GM04504 (cell line): ENCODE measurements at regions not wholly inside any gene's neighbourhood (a gene's known extent, or its start where the extent isn't known, plus 50 kb on each side); places are given as distances from the start of the nearest gene placed in this dataset.
A peak's percentile ranks its signal among the peaks of the same experiment; 100 is the strongest.

Experiments used
- DNase-seq: peaks from one replicate; pipeline ENCODE4 v3.0.0-alpha.2; 2012; ENCODE audit warnings: low read depth

- DNase-seq, result no peak
Observed at GRCh38 chr2:168338803-168339437, 91.5 kb upstream of the STK39 start.

DNA sequence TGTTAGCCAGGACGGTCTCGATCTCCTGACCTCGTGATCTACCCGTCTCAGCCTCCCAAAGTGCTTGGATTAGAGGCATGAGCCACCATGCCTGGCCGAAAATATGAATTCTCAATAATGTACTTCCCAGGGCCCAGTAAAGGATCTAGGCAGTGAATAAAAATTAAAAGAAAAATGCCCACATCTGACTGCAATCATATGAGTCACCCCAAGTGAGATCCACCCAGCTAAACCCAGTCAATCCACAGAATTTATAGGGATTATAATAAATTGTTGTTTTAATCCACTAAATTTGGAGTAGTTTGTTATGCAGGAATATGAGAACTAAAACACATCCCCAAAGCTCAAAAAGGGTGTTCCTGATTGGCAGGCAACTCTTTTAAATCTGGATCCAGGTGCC lies 93.5 kb upstream of the STK39 start:
- no peak for DNase-seq

- DNase-seq, result no peak
Observed at GRCh38 chr2:168343586-168343985, 96.2 kb upstream of the STK39 start.

- DNase-seq, result no peak
Observed at GRCh38 chr2:168344706-168345105, 97.3 kb upstream of the STK39 start.

GRCh38 chr2:168345601-168346000 lies 98.2 kb upstream of the STK39 start:
- DNase-seq, result no peak

- DNase-seq, result peak; percentile 40
Observed at GRCh38 chr2:168346725-168347477, 99.5 kb upstream of the STK39 start.

DNA sequence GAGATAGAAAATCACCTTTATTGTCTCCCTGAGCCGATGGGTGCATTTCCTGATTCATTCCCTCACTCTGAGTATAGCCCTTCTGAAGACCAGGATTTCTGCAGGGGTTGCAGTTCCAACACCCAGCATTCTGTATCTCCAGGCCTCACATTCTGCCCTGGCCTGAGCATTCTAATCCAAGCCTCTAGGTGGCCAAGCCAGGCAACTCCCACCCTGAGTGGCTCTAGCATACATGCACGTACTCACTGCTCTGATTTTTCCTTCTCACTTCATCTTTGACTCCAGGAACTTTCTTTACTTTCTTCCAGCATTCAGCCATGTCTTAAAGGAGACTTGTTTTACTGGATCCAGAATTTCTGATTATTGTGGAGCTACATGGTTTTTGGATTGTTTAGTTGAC lies 100.7 kb upstream of the STK39 start:
- DNase-seq, result no peak

GRCh38 chr2:168350380-168350779 lies 103.0 kb upstream of the STK39 start:
- DNase-seq, result no peak

DNA sequence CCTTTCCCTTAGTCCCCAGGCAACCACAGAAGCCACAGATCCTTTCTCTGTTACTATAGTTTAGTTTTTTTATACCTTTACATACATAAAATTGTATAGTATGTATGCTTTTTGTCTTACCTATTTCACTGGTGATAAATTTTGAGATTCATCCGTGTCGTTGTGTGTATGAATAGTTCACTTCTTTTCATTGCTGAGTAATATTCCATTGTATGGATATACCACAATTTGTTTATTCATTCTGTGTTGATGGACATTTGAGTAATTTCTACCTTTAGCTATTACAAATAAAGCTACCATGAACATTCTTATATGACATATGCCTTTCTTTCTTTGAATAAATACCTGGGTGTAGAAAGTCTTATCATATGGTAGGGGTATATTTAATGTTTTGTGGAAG lies 102.8 kb upstream of the CERS6 start:
- no peak for DNase-seq

GRCh38 chr2:168354499-168354898 lies 101.6 kb upstream of the CERS6 start:
- no peak for DNase-seq

GRCh38 chr2:168355121-168355520 lies 101.0 kb upstream of the CERS6 start:
- no peak for DNase-seq

DNA sequence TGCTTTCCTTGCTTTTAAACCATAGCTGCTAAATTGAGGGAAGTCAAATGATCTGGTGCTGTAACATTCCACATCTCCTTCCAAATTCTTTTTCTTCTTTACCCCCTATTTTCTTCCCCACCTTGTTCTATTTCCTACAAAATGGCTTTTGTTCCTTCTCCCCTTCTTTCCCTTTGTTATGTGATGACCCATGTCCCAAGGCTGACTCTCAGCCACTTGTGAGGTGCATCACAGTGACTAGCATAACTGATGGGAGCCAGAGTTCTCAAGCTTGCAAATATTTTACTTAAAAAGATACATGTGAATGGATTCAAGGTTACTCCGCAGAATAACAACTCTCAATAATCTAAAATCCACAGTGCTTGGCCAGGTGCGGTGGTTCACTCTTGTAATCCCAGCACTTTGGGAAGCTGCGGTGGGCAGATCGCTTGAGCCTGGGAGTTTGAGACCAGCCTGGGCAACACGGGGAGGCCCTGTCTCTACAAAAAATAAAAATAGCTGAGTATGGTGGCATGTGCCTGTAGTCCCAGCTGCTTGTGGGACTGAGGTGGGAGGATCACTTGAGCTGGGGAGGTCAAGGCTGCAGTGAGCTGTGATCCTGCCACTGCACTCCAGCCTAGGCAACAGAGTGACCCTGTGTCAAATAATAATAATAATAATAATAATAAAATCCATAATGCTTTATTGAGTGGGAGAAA lies 100.1 kb upstream of the CERS6 start:
- no peak for DNase-seq

DNA sequence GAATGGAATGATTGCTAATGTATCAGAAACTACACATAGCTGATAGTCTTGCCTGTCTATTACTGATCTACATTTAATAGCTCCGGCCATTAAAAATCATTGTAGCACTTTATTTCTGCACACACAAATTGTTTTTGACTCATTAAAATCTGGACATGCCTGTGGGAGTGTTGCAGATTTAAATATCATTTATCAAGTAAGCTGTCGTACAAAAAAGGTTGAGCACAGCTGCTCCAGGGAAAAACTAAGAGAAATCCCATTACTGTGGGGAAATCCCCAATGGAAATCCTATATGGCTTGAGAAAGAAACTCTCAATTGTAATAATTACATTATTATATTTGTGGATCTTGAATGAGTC lies 99.6 kb upstream of the CERS6 start:
- DNase-seq, result no peak

GRCh38 chr2:168357797-168358472 lies 98.1 kb upstream of the CERS6 start:
- no peak for DNase-seq

DNA sequence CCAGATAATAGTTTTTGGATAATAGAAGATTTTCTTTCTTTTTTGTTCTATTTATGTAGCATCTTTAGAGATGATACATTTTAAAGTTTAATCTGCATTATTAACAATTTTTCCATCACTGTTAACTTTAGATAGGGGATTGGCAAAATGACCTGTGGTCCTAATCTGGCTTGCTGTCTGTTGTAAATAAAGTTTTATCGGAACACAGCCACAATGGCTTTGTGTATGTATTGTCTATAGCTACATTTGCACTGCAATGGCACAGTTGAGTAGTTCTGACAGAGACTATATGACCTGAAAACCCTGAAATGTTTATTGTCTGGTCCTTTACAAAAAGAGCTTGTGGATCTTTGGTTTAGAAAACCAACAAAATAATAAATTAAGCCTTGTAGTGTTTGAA lies 97.0 kb upstream of the CERS6 start:
- DNase-seq, result no peak

DNA sequence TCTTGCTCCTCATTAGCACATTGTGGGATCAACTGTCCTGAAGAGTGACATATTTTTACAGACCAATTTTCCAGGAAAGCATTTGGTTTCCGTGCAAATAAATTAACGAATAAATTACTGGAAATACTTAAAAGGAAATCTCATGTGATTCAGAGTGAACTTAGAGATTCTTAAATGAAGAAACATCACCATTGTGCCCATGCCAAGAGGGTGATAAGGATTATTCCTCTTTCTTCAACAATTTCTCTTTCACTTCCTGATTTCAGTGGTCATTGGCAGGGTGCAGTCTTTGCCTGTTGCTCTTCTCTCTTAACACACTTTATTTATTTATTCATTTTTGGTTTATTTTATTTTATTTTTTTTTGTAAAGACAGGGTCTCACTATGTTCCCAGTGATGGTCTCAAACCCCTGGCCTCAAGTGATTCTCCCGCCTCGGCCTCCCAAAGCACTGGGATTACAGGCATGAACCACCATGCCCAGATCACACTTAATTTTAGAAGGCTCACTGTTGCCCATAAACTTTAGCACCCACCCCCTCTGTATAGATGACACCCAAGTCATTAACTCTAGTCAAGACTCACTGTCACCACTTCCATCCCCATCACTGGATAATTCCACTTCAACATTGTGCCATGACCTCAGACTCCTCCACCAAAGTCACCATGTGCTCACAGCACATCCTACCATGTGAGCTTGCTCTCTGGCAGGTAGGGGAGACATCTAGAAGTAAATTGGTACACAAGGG lies 92.6 kb upstream of the CERS6 start:
- no peak for DNase-seq

- DNase-seq, result no peak
Observed at GRCh38 chr2:168365094-168365621, 90.9 kb upstream of the CERS6 start.

GRCh38 chr2:168369031-168369430 lies 87.0 kb upstream of the CERS6 start:
- no peak for DNase-seq

GRCh38 chr2:168371273-168372019 lies 84.6 kb upstream of the CERS6 start:
- DNase-seq, result no peak

- no peak for DNase-seq
Observed at GRCh38 chr2:168373468-168373867, 82.6 kb upstream of the CERS6 start.

DNA sequence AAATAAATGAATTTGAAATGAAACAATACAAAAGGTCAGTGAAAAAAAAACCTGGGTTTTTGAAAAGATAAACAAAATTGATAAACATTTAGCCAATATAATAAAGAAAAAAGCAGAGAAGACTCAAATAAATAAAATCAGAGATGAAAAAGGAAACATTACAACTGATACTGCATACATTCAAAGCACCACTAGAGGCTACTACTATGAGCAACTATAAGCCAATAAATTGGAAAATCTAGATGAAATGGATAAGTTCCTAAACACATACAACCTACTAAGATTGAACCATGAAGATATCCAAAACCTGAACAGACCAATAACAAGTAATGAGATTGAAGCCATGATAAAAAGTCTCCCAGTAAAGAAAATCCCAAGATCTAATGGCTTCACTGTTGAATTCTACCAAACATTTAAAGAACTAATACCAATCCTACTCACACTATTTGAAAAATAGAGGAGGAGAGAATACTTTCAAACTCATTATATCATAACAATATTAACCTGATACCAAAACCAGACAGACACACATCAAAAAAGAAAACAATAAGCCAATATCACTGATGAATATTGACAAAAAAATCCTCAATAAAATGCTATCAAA lies 80.8 kb upstream of the CERS6 start:
- DNase-seq, result no peak
